H1 (cell line): ENCODE measurements at regions not wholly inside any gene's neighbourhood (a gene's known extent, or its start where the extent isn't known, plus 50 kb on each side); places are given as distances from the start of the nearest gene placed in this dataset.

Experiments
- CTCF ChIA-PET: fragments of 300-600 bp; sonication (Branson Sonifier 250); formaldehyde crosslinking; loops from one replicate; lab custom pipeline; 2021; ENCODE audit not compliant: partially characterized antibody; lab: Charles Lee
- POLR2A ChIA-PET: fragments of 300-600 bp; sonication (Branson Sonifier 250); formaldehyde crosslinking; loops from one replicate; lab custom pipeline; 2021; ENCODE audit warnings: inconsistent platforms; ENCODE audit not compliant: partially characterized antibody; lab: Charles Lee
- DNase-seq, 2 experiments: peaks; one replicate each; pipeline versions ENCODE4 v3.0.0 to v3.0.0-alpha.2; 2010 to 2022; ENCODE audit warnings: low spot score in 2 of 2, low read depth in 1 of 2, mixed read lengths in 1 of 2
- FAIRE-seq: peaks from 2 replicates; lab custom pipeline; 2011; peaks lifted over from hg19 to GRCh38; lab: Jason Lieb, UNC
- H2AFZ ChIP-seq: 2 replicates; pipeline ENCODE4 v1.8.1; 2012; ENCODE audit warnings: low read length, inconsistent platforms
- H2AK5ac ChIP-seq: 2 replicates; pipeline ENCODE4 v1.6.1; 2013; ENCODE audit warnings: low read depth, low read length
- H2BK120ac ChIP-seq: replicated peaks from 2 replicates; pipeline ENCODE3; 2013; ENCODE audit warnings: low read depth, low read length, inconsistent platforms
- H2BK12ac ChIP-seq: 2 replicates; pipeline ENCODE4 v1.6.1; 2013; ENCODE audit warnings: low read depth, low read length
- H2BK15ac ChIP-seq: 2 replicates; pipeline ENCODE4 v1.6.1; 2013; ENCODE audit warnings: low read length
- H2BK20ac ChIP-seq: 2 replicates; pipeline ENCODE4 v1.6.1; 2013; ENCODE audit warnings: low read length
- H2BK5ac ChIP-seq: 2 replicates; pipeline ENCODE4 v1.6.1; 2013; ENCODE audit warnings: low read depth, low read length
- H3K14ac ChIP-seq: 2 replicates; pipeline ENCODE4 v1.6.1; 2013; ENCODE audit warnings: inconsistent platforms; ENCODE audit not compliant: insufficient read length
- H3K18ac ChIP-seq: 2 replicates; pipeline ENCODE4 v1.6.1; 2013; ENCODE audit warnings: low read length; ENCODE audit errors: extremely low read depth
- H3K23ac ChIP-seq: 2 replicates; pipeline ENCODE4 v1.6.1; 2013; ENCODE audit warnings: inconsistent platforms; ENCODE audit not compliant: insufficient read length
- H3K23me2 ChIP-seq: 2 replicates; pipeline ENCODE4 v1.6.1; 2013; ENCODE audit warnings: low read depth, low read length
- H3K27ac ChIP-seq: 2 replicates; pipeline ENCODE4 v1.6.1; 2011; ENCODE audit warnings: low read depth, low read length, inconsistent platforms
- H3K27me3 ChIP-seq, 4 experiments: replicated peaks in 1 of 4; 1 replicate in 1 of 4; 2 replicates in 3 of 4; pipeline versions ENCODE4 v1.6.1 to v1.8.1; 2011 to 2013; ENCODE audit warnings: low read length in 3 of 4, mild to moderate bottlenecking in 3 of 4, inconsistent platforms in 2 of 4, mixed read lengths in 2 of 4, moderate library complexity in 1 of 4; ENCODE audit not compliant: control insufficient read depth in 3 of 4, insufficient read depth in 3 of 4; ENCODE audit errors: extremely low read depth in 1 of 4
- H3K36me3 ChIP-seq, 4 experiments: 2 replicates each; pipeline versions ENCODE4 v1.6.1 to v1.8.1; 2011 to 2013; ENCODE audit warnings: mild to moderate bottlenecking in 4 of 4, low read length in 3 of 4, moderate library complexity in 2 of 4, control low read depth in 1 of 4, inconsistent platforms in 1 of 4; ENCODE audit not compliant: insufficient read depth in 4 of 4, control insufficient read depth in 2 of 4
- H3K4ac ChIP-seq: replicated peaks from 2 replicates; pipeline ENCODE3; 2013; ENCODE audit warnings: low read length, low read depth, mixed read lengths, inconsistent platforms; ENCODE audit not compliant: insufficient read length
- H3K4me1 ChIP-seq, 4 experiments: replicated peaks in 1 of 4; 1 replicate in 1 of 4; 2 replicates in 3 of 4; pipeline versions ENCODE4 v1.6.1 to v1.8.1; 2011 to 2013; ENCODE audit warnings: low read length in 3 of 4, inconsistent platforms in 2 of 4, mixed read lengths in 1 of 4; ENCODE audit not compliant: insufficient read depth in 4 of 4, control insufficient read depth in 3 of 4
- H3K4me2 ChIP-seq, 2 experiments: 2 replicates each; pipeline versions ENCODE4 v1.6.1 to v1.8.1; 2011 to 2013; ENCODE audit warnings: low read depth in 2 of 2, low read length in 2 of 2, control low read depth in 1 of 2, inconsistent platforms in 1 of 2, mild to moderate bottlenecking in 1 of 2; ENCODE audit not compliant: insufficient read depth in 1 of 2
- H3K4me3 ChIP-seq, 4 experiments: fragments of 200-600, 300-600 bp in 1 of 4; sonication (generic), shearing (Covaris generic), sonication (Bioruptor Twin) in 1 of 4; 2 replicates each; pipeline versions ENCODE4 v1.5.1 to v1.8.1; 2011 to 2016; ENCODE audit warnings: low read length in 4 of 4, low read depth in 3 of 4, control low read depth in 2 of 4, inconsistent platforms in 2 of 4, mild to moderate bottlenecking in 2 of 4, mixed read lengths in 1 of 4, moderate library complexity in 1 of 4; ENCODE audit not compliant: insufficient read depth in 2 of 4; ENCODE audit errors: extremely low read depth in 1 of 4
- H3K56ac ChIP-seq: replicated peaks from 2 replicates; pipeline ENCODE3; 2013; ENCODE audit warnings: low read depth, mild to moderate bottlenecking, mixed read lengths, low read length, inconsistent platforms; ENCODE audit not compliant: insufficient read length
- H3K79me1 ChIP-seq: 2 replicates; pipeline ENCODE4 v1.6.1; 2013; ENCODE audit warnings: low read depth, low read length, control low read depth
- H3K79me2 ChIP-seq, 2 experiments: 2 replicates each; pipeline versions ENCODE4 v1.6.1 to v1.8.1; 2012 to 2013; ENCODE audit warnings: low read length in 2 of 2, mild to moderate bottlenecking in 2 of 2, inconsistent platforms in 1 of 2; ENCODE audit not compliant: insufficient read depth in 2 of 2, control insufficient read depth in 1 of 2
- H3K9ac ChIP-seq, 4 experiments: replicated peaks in 1 of 4; 1 replicate in 1 of 4; 2 replicates in 3 of 4; pipeline versions ENCODE4 v1.6.1 to v1.8.1; 2011 to 2013; ENCODE audit warnings: low read depth in 3 of 4, low read length in 3 of 4, control low read depth in 2 of 4, mild to moderate bottlenecking in 2 of 4, moderate library complexity in 2 of 4, inconsistent platforms in 1 of 4; ENCODE audit errors: extremely low read depth in 1 of 4
- H3K9me3 ChIP-seq, 2 experiments: 2 replicates each; pipeline versions ENCODE4 v1.6.1 to v1.8.1; 2012 to 2013; ENCODE audit warnings: mild to moderate bottlenecking in 2 of 2, moderate library complexity in 2 of 2, control low read depth in 1 of 2, inconsistent platforms in 1 of 2, low read depth in 1 of 2, low read length in 1 of 2, mixed read lengths in 1 of 2; ENCODE audit not compliant: insufficient read depth in 2 of 2
- H4K20me1 ChIP-seq, 2 experiments: replicated peaks in 1 of 2; 2 replicates each; pipeline versions ENCODE3 to v1.8.1; 2011 to 2013; ENCODE audit warnings: inconsistent platforms in 2 of 2, low read length in 2 of 2, mild to moderate bottlenecking in 1 of 2; ENCODE audit not compliant: insufficient read depth in 2 of 2, control insufficient read depth in 1 of 2
- H4K5ac ChIP-seq: 2 replicates; pipeline ENCODE4 v1.6.1; 2013; ENCODE audit warnings: low read length, low read depth, mixed read lengths, inconsistent platforms; ENCODE audit not compliant: insufficient read length
- H4K8ac ChIP-seq: 2 replicates; pipeline ENCODE4 v1.8.0; 2013; ENCODE audit warnings: mild to moderate bottlenecking, moderate library complexity, low read length, inconsistent platforms; ENCODE audit not compliant: insufficient read depth; ENCODE audit errors: extremely low read depth
- H4K91ac ChIP-seq: replicated peaks from 2 replicates; pipeline ENCODE3; 2013; ENCODE audit warnings: low read length, mixed read lengths, inconsistent platforms; ENCODE audit not compliant: insufficient read length
- KDM5A ChIP-seq: fragments of 200-600 bp; IDR thresholded peaks from 2 replicates; pipeline ENCODE4 v1.7.1; 2012; ENCODE audit warnings: mild to moderate bottlenecking, low read length, inconsistent platforms, mixed read lengths
- WGBS, 2 experiments: shearing (Covaris generic) in 1 of 2; methylation state at CpG; one replicate each; pipeline versions ENCODE4 v1.1.6 to v1.1.7; 2013 to 2015; ENCODE audit warnings: low lambda C conversion rate in 2 of 2, mixed read lengths in 2 of 2, inconsistent platforms in 1 of 2, low coverage in 1 of 2, missing lambda C conversion rate in 1 of 2; ENCODE audit not compliant: insufficient replicate concordance in 2 of 2, insufficient coverage in 1 of 2, insufficient read length in 1 of 2; ENCODE audit errors: extremely low coverage in 1 of 2, missing lambda C conversion rate in 1 of 2; 5-methylcytosine and 5-hydroxymethylcytosine counted together

- no peak overlapping the region for H2BK5ac ChIP-seq
- H3K4me3 ChIP-seq: no peak overlapping the region
- no peak overlapping the region for H3K9ac ChIP-seq
- 83% methylated on average over 7 of the region's 8 CpGs; no CpG with 5 or more reads in 1 of the 2 experiments for WGBS, 2 experiments
- no peak overlapping the region for H2BK15ac ChIP-seq
- H3K9me3 ChIP-seq: no peaks in the 10 kb centered on the region
- no peak overlapping the region for H4K8ac ChIP-seq
- H3K23me2 ChIP-seq: no peaks in the 10 kb centered on the region
- H3K79me2 ChIP-seq: no peaks in the 10 kb centered on the region
- no peak for TF ChIP-seq KDM5A
- TF ChIP-seq, all 59 proteins: peak for 0
- H3K14ac ChIP-seq: no peak overlapping the region
- H3K56ac ChIP-seq: no peak overlapping the region
- H3K4ac ChIP-seq: no peak overlapping the region
- no peak overlapping the region for H2BK12ac ChIP-seq
- H3K4me2 ChIP-seq: no peak overlapping the region
- no peak overlapping the region for H2BK20ac ChIP-seq
- ChIA-PET CTCF (interaction anchor here (0.9 to 2.2 kb wide), 6 partner anchors 9 to 310 kb away, joined by 3 to 16 read pairs (median 4); no protein-coding TSS in a partner anchor), POLR2A (no interaction called here)
- no peaks in the 10 kb centered on the region for H3K27me3 ChIP-seq
- FAIRE-seq (no peak), DNase-seq (no peak)
- peaks cover 0 to 5% (median 3%) of the 10 kb centered on the region in 4 experiments; a peak in 1 of 7 replicates for H3K4me1 ChIP-seq
- H2BK120ac ChIP-seq: no peak overlapping the region
- H3K79me1 ChIP-seq: no peaks in the 10 kb centered on the region
- H3K27ac ChIP-seq: no peak overlapping the region
- H4K5ac ChIP-seq: no peak overlapping the region
- no peaks in the 10 kb centered on the region for H3K36me3 ChIP-seq
- H4K91ac ChIP-seq: no peak overlapping the region
- no peak overlapping the region for H3K23ac ChIP-seq
- no peak overlapping the region for H3K18ac ChIP-seq
- no peaks in the 10 kb centered on the region for H4K20me1 ChIP-seq
- no peak overlapping the region for H2AK5ac ChIP-seq
- no peak overlapping the region for H2AFZ ChIP-seq
Observed at GRCh38 chr16:55248494-55248893, 75.5 kb upstream of the IRX6 start.
